ENCODE measurements at regions not wholly inside any gene's neighbourhood (a gene's known extent, or its start where the extent isn't known, plus 50 kb on each side); places are given as distances from the start of the nearest gene placed in this dataset.

DNA sequence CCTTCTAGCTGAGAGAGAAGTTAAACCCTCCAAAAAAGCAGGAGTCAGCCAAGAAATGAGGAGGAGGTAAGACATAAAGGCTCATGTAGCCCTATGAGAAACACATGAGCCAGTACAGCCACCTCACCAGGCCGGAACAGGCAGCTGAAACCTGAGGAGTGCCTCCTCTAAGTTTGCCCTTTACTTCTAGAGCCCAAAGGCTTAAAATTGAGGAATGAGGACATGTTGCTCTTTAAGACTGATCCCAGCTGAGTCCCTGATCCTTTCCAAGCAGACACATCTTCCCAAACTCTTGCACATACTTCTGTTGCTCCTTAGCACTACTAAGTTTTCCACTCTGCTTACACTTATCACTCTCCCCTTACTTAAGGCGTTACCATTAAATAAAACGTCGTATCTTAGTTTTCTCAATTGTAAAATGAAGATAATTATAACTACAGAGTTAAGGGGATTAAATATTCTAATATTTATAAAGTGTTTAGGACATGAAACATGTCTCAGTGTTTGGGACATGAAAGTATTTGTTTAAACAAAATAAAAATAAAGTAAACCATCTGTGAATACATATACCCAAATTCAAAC, 124.0 kb downstream of the OGFRL1 start:
- TF ChIP-seq, protein P1, sequence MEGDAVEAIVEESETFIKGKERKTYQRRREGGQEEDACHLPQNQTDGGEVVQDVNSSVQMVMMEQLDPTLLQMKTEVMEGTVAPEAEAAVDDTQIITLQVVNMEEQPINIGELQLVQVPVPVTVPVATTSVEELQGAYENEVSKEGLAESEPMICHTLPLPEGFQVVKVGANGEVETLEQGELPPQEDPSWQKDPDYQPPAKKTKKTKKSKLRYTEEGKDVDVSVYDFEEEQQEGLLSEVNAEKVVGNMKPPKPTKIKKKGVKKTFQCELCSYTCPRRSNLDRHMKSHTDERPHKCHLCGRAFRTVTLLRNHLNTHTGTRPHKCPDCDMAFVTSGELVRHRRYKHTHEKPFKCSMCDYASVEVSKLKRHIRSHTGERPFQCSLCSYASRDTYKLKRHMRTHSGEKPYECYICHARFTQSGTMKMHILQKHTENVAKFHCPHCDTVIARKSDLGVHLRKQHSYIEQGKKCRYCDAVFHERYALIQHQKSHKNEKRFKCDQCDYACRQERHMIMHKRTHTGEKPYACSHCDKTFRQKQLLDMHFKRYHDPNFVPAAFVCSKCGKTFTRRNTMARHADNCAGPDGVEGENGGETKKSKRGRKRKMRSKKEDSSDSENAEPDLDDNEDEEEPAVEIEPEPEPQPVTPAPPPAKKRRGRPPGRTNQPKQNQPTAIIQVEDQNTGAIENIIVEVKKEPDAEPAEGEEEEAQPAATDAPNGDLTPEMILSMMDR (IDR thresholded peaks at IDR 0.05) = no peak
- no peak for TF ChIP-seq POLR2A (IDR thresholded peaks at IDR 0.05)

All from prostate gland (tissue), 2 donors.